Erythroblast (primary cell): ENCODE measurements at regions not wholly inside any gene's neighbourhood (a gene's known extent, or its start where the extent isn't known, plus 50 kb on each side); places are given as distances from the start of the nearest gene placed in this dataset.

Experiments
- GATA1 ChIP-seq: IDR thresholded peaks from 2 replicates; pipeline ENCODE4 v1.6.1; 2011; ENCODE audit warnings: low read depth, mild to moderate bottlenecking, control low read depth, low read length, moderate library complexity
- POLR2A ChIP-seq: IDR thresholded peaks from 2 replicates; pipeline ENCODE4 v1.6.1; 2011; ENCODE audit warnings: mild to moderate bottlenecking, low read length

GRCh38 chr1:193973428-193973827 lies 787.0 kb upstream of the B3GALT2 start:
- TF ChIP-seq POLR2A (no peak), GATA1 (no peak)
